Thyroid gland (tissue), 4 donors: ENCODE measurements at regions not wholly inside any gene's neighbourhood (a gene's known extent, or its start where the extent isn't known, plus 50 kb on each side); places are given as distances from the start of the nearest gene placed in this dataset.

Experiments used
- DNase-seq, 2 donors: peaks; one replicate each; pipeline ENCODE4 v3.0.0-alpha.2; 2019
- H3K27ac ChIP-seq, 3 donors: fragments of 200-600 bp; sonication (generic); 1 replicate in 2 of 3; 2 replicates in 1 of 3; pipeline ENCODE4 v1.5.1; 2016 to 2019; ENCODE audit warnings: mild to moderate bottlenecking in 1 of 3, moderate library complexity in 1 of 3
- H3K27me3 ChIP-seq: fragments of 200-600 bp; sonication (generic); one replicate; pipeline ENCODE4 v1.5.1; 2019
- H3K36me3 ChIP-seq, 2 donors: fragments of 200-600 bp; sonication (generic); one replicate each; pipeline ENCODE4 v1.5.1; 2016 to 2019
- H3K4me1 ChIP-seq, 2 donors: fragments of 200-600 bp; sonication (generic); one replicate each; pipeline ENCODE4 v1.5.1; 2017 to 2019
- H3K4me3 ChIP-seq, 3 donors: fragments of 200-600 bp; sonication (generic); replicated peaks in 1 of 3; 1 replicate in 2 of 3; 2 replicates in 1 of 3; pipeline ENCODE4 v1.5.1; 2016; ENCODE audit warnings: mild to moderate bottlenecking in 1 of 3
- H3K9me3 ChIP-seq: fragments of 200-600 bp; sonication (generic); one replicate; pipeline ENCODE4 v1.5.1; 2017
- CTCF ChIP-seq, 6 experiments: fragments of 200-600 bp in 3 of 6; fragments of 450-650 bp in 3 of 6; sonication (generic) in 3 of 6; IDR thresholded peaks; one replicate each; pipeline ENCODE4 v1.5.1; 2016 to 2019; ENCODE audit warnings: antibody characterized with exemption in 6 of 6, mild to moderate bottlenecking in 2 of 6, inconsistent platforms in 1 of 6, moderate library complexity in 1 of 6
- POLR2A ChIP-seq, 2 donors: fragments of 450-650 bp; IDR thresholded peaks; one replicate each; pipeline ENCODE4 v1.6.1; 2017; ENCODE audit warnings: antibody characterized with exemption in 2 of 2, mild to moderate bottlenecking in 2 of 2, moderate library complexity in 1 of 2
- WGBS, 2 donors: methylation state at CpG; one replicate each; pipeline ENCODE4 v1.1.5; 2017; 5-methylcytosine and 5-hydroxymethylcytosine counted together
- intact Hi-C: fragments of 100-400 bp; cut with DNase I; formaldehyde crosslinking; loops from one replicate; pipeline ENCODE4 v1.15.1; 2023

DNA sequence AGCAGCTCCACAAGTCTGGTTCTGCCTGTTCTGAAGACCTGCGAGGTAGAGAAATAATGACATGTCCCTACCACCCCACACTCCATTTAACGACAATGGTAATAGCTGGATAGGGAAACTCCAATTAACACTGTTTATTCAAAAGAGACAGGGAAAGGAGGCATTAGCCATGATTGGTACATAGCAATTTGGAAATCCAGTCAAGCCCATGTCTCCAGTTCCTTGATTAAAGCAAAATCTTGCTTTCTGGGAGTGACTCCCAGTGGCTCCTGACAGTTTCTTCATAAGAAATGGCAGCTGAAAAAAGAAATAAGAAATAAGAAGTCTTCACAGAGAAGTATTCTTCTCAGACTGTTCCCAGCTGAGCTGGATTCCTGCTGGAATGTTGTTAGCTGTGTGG, 140.7 kb upstream of the LYZL2 start:
- intact Hi-C loops: no loop called here
- Histone ChIP-seq H3K36me3 (no peaks in the 10 kb centered on the region), H3K4me3 (no peak overlapping the region), H3K9me3 (no peaks in the 10 kb centered on the region), H3K27me3 (no peaks in the 10 kb centered on the region), H3K4me1 (no peaks in the 10 kb centered on the region), H3K27ac (no peak overlapping the region)
- 95 to 98% methylated on average over 2 of the region's 2 CpGs for WGBS, 2 donors
- TF ChIP-seq CTCF (IDR thresholded peaks at IDR 0.05): no peak
- TF ChIP-seq POLR2A (IDR thresholded peaks at IDR 0.05): no peak
- DNase-seq: no peak

DNA sequence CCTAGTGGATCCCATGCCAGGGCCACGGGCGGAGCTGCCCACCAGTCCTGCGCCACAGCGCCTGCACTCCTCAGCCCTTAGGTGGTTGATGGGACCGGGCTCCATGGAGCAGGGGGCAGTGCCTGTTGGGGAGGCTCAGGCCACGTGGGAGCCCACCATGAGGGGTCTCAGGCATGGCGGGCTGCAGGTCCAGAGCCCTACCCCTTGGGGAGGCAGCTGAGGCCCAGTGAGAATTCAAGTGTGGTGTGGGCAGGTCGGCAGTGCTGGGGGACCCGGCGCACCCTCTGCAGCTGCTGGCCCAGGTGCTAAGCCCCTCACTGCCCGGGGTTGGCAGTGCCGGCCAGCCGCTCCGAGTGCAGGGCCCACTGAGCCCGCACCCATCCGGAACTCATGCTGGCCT, 139.8 kb upstream of the LYZL2 start:
- no peak for TF ChIP-seq POLR2A (IDR thresholded peaks at IDR 0.05)
- TF ChIP-seq CTCF (IDR thresholded peaks at IDR 0.05): no peak
- intact Hi-C loops: no loop called here
- H3K4me3 ChIP-seq: no peak overlapping the region
- no peaks in the 10 kb centered on the region for H3K4me1 ChIP-seq
- no peak for DNase-seq
- no peak overlapping the region for H3K27ac ChIP-seq
- H3K27me3 ChIP-seq: no peaks in the 10 kb centered on the region
- H3K9me3 ChIP-seq: no peaks in the 10 kb centered on the region
- 97 to 100% methylated on average over 1 to 5 of the region's 16 CpGs for WGBS, 2 donors
- no peaks in the 10 kb centered on the region for H3K36me3 ChIP-seq

GRCh38 chr10:30765616-30766015, 136.1 kb upstream of the LYZL2 start:
- Histone ChIP-seq H3K27me3 (no peaks in the 10 kb centered on the region), H3K36me3 (no peaks in the 10 kb centered on the region), H3K9me3 (no peaks in the 10 kb centered on the region), H3K4me1 (no peaks in the 10 kb centered on the region), H3K27ac (no peak overlapping the region), H3K4me3 (no peak overlapping the region)
- DNase-seq: no peak
- intact Hi-C loops: no loop called here
- TF ChIP-seq POLR2A (IDR thresholded peaks at IDR 0.05): no peak
- no peak for TF ChIP-seq CTCF (IDR thresholded peaks at IDR 0.05)
- 85 to 87% methylated on average over 6 to 7 of the region's 8 CpGs for WGBS, 2 donors

GRCh38 chr10:30765022-30765615, 135.6 kb upstream of the LYZL2 start:
- no peak for DNase-seq
- H3K9me3 ChIP-seq: no peaks in the 10 kb centered on the region
- H3K4me1 ChIP-seq: no peaks in the 10 kb centered on the region
- intact Hi-C loops: no loop called here
- H3K27ac ChIP-seq: no peak overlapping the region
- no peaks in the 10 kb centered on the region for H3K27me3 ChIP-seq
- H3K4me3 ChIP-seq: no peak overlapping the region
- 79 to 92% methylated on average over 11 of the region's 11 CpGs for WGBS, 2 donors
- TF ChIP-seq POLR2A (IDR thresholded peaks at IDR 0.05) (no peak), CTCF (IDR thresholded peaks at IDR 0.05) (no peak)
- no peaks in the 10 kb centered on the region for H3K36me3 ChIP-seq

DNA sequence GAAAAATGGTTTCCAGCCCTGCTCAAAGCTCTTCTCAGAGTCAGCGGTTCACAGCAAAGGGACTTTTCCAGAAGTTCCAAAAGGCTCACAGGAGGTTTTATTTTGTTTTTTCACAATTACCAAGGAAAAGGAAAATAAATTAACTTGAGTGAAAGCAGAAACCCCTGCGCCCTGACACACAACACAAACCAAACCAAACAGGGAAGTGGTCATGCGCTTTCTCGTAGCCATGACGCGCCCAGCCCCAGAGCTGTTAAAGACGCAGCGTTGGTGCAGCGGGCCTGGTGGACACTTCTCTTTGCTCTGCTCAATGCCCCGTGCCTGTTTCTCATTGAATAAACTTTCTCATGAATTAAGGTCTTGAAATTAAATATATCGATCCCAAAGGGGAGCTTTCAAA, 134.4 kb upstream of the LYZL2 start:
- Histone ChIP-seq H3K4me1 (no peaks in the 10 kb centered on the region), H3K27ac (no peak overlapping the region), H3K9me3 (no peaks in the 10 kb centered on the region), H3K36me3 (no peaks in the 10 kb centered on the region), H3K27me3 (no peaks in the 10 kb centered on the region), H3K4me3 (no peak overlapping the region)
- no peak for DNase-seq
- TF ChIP-seq POLR2A (IDR thresholded peaks at IDR 0.05): no peak
- no peak for TF ChIP-seq CTCF (IDR thresholded peaks at IDR 0.05)
- 85% methylated on average over 11 of the region's 11 CpGs for WGBS, 2 donors
- intact Hi-C loops: no loop called here
